ENCODE measurements at regions not wholly inside any gene's neighbourhood (a gene's known extent, or its start where the extent isn't known, plus 50 kb on each side); places are given as distances from the start of the nearest gene placed in this dataset.
"Not testable (repeated sequence)": the region's sequence is repeated elsewhere in the genome, so short reads cannot be mapped to it uniquely, and the experiment has no call there.

GRCh38 chr20:12130781-12131180 lies 213.1 kb downstream of the BTBD3 start:
- DNase-seq = no peak

GRCh38 chr20:12133553-12133952 lies 215.9 kb downstream of the BTBD3 start:
- no peak for DNase-seq

GRCh38 chr20:12145951-12146350 lies 228.3 kb downstream of the BTBD3 start:
- DNase-seq = not testable (repeated sequence)

GRCh38 chr20:12152996-12153395 lies 235.3 kb downstream of the BTBD3 start:
- no peak for DNase-seq

GRCh38 chr20:12153628-12154027 lies 235.9 kb downstream of the BTBD3 start:
- DNase-seq = no peak

GRCh38 chr20:12156252-12156651 lies 238.6 kb downstream of the BTBD3 start:
- no peak for DNase-seq

- DNase-seq = no peak
Observed at GRCh38 chr20:12159261-12159660, 241.6 kb downstream of the BTBD3 start.

- no peak for DNase-seq
Observed at GRCh38 chr20:12161734-12162133, 244.0 kb downstream of the BTBD3 start.

GRCh38 chr20:12166053-12166717 lies 248.5 kb downstream of the BTBD3 start:
- no peak for DNase-seq

GRCh38 chr20:12170406-12170805 lies 252.7 kb downstream of the BTBD3 start:
- no peak for DNase-seq

GRCh38 chr20:12171923-12172524 lies 254.3 kb downstream of the BTBD3 start:
- DNase-seq = no peak

GRCh38 chr20:12173347-12174012 lies 255.8 kb downstream of the BTBD3 start:
- DNase-seq = no peak

- DNase-seq = no peak
Observed at GRCh38 chr20:12175538-12175937, 257.8 kb downstream of the BTBD3 start.

- DNase-seq = no peak
Observed at GRCh38 chr20:12177657-12178293, 260.1 kb downstream of the BTBD3 start.

- no peak for DNase-seq
Observed at GRCh38 chr20:12179692-12180091, 262.0 kb downstream of the BTBD3 start.

- DNase-seq = no peak
Observed at GRCh38 chr20:12180107-12180661, 262.5 kb downstream of the BTBD3 start.

GRCh38 chr20:12198281-12198680 lies 280.6 kb downstream of the BTBD3 start:
- no peak for DNase-seq

GRCh38 chr20:12199703-12200102 lies 282.0 kb downstream of the BTBD3 start:
- DNase-seq = no peak

- no peak for DNase-seq
Observed at GRCh38 chr20:12201289-12201991, 283.7 kb downstream of the BTBD3 start.

- no peak for DNase-seq
Observed at GRCh38 chr20:12203399-12203798, 285.7 kb downstream of the BTBD3 start.

- no peak for DNase-seq
Observed at GRCh38 chr20:12203981-12204380, 286.3 kb downstream of the BTBD3 start.

- DNase-seq = no peak
Observed at GRCh38 chr20:12207875-12208274, 290.2 kb downstream of the BTBD3 start.

- no peak for DNase-seq
Observed at GRCh38 chr20:12210591-12210990, 292.9 kb downstream of the BTBD3 start.
